Activated T-helper 17 cell treated with anti-CD3 and anti-CD28 coated beads, Interleukin-2, amount 50 U/mL, for 72 hours (primary cell): ENCODE measurements at regions not wholly inside any gene's neighbourhood (a gene's known extent, or its start where the extent isn't known, plus 50 kb on each side); places are given as distances from the start of the nearest gene placed in this dataset.

ENCODE experiments used
- ATAC-seq: fragments of 150-1000 bp; cut with Tn5 transposase; replicated peaks from 2 replicates; pipeline ENCODE4 v1.10.0; 2021; ENCODE audit warnings: mild to moderate bottlenecking, moderate library complexity
- H3K27ac Mint-ChIP-seq: one replicate; pipeline ENCODE4 v1.8.0; 2022; ENCODE audit warnings: mixed read lengths
- H3K27me3 Mint-ChIP-seq: one replicate; pipeline ENCODE4 v1.8.0; 2022; ENCODE audit warnings: mixed read lengths
- H3K36me3 Mint-ChIP-seq: one replicate; pipeline ENCODE4 v1.8.0; 2022; ENCODE audit warnings: low read depth, mild to moderate bottlenecking, mixed read lengths
- H3K4me1 Mint-ChIP-seq: one replicate; pipeline ENCODE4 v1.8.0; 2022; ENCODE audit warnings: mixed read lengths
- H3K4me3 Mint-ChIP-seq: one replicate; pipeline ENCODE4 v1.8.0; 2022; ENCODE audit warnings: mild to moderate bottlenecking, mixed read lengths
- H3K9me3 Mint-ChIP-seq: one replicate; pipeline ENCODE4 v1.8.0; 2022; ENCODE audit warnings: mixed read lengths

DNA sequence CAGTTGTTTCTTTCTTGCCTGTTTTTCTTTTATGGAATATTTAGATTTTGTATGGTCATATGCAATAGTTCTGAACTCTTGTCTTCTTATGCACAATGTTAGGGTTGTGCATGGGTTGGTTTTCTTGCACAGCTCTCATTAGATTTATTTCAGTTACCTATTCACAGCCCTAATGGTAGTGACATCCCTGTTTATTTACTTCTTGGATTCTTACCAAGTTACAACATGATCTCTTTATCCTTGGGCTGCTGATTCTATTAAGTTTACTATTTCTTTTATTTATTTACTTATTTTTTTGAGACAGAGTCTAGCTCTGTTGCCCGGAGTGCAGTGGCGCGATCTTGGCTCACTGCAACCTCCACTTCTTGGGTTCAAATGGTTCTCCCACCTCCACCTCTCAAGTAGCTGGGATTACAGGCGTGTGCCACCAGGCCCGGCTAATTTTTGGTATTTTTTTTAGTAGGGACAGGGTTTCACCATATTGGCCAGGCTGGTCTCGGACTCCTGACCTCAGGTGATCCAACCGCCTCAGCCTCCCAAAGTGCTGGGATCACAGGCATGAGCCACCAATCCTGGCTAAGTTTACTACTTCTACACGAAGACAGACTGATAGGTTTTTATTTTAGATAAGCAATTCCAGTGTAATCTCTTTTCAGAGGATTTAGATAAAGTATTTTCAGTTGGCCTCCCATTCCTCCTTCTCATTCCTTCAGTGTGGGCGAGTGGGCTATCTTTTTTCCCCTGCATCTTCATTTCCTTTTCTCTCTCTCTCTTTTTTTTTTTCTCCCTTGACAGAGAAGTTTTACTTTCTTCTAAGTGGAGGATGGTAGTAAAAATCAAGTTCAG is 395.1 kb upstream of the RGS6 start:
- Mint-ChIP-seq H3K4me3 (no peak overlapping the region), H3K9me3 (no peaks in the 10 kb centered on the region), H3K4me1 (peaks cover 15% of the 10 kb centered on the region), H3K27ac (peak overlapping the region; percentile 59), H3K36me3 (peaks cover 2% of the 10 kb centered on the region), H3K27me3 (no peaks in the 10 kb centered on the region)
- no peak for ATAC-seq

- Mint-ChIP-seq H3K9me3 (no peaks in the 10 kb centered on the region), H3K4me3 (no peak overlapping the region), H3K36me3 (no peaks in the 10 kb centered on the region), H3K27me3 (no peaks in the 10 kb centered on the region), H3K27ac (peak overlapping the region; percentile 59), H3K4me1 (peaks cover 22% of the 10 kb centered on the region)
- no peak for ATAC-seq
Observed at GRCh38 chr14:71538288-71538687, 393.9 kb upstream of the RGS6 start.

DNA sequence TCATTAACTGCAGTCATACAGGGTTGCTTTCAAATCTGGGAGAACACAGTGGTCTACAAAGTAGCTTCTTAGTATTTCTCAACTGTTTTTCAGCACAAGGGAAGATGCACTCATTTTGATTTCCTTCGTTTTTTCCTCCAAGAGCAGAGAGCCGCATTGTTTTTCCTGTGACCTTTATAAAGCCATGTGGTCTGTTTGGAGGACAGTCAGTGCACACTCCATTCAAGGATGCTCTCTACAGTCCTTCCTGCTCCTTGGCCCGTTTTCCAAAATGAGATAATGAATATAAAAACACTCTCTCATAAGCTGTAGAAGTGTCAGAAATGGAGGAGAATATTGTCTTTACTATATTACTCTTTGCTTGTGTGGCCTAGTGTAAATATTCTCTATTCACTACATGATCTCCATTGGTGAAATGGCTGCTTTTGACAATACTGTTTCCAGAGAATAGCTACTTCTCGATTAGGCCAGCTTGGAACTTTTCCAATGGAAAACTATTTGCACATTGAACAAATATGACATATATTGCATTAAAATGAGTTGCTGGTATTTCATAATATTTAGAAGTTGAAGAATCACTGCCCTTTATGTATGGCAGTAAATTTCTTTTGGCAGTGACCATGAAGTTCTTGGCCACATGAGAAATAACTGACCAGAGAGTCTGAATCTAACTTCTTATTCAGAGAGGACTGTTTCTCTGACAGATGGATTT is 393.1 kb upstream of the RGS6 start:
- Mint-ChIP-seq H3K27ac (no peak overlapping the region), H3K4me1 (peaks cover 22% of the 10 kb centered on the region), H3K4me3 (no peak overlapping the region), H3K9me3 (no peaks in the 10 kb centered on the region), H3K36me3 (no peaks in the 10 kb centered on the region), H3K27me3 (no peaks in the 10 kb centered on the region)
- ATAC-seq = no peak

DNA sequence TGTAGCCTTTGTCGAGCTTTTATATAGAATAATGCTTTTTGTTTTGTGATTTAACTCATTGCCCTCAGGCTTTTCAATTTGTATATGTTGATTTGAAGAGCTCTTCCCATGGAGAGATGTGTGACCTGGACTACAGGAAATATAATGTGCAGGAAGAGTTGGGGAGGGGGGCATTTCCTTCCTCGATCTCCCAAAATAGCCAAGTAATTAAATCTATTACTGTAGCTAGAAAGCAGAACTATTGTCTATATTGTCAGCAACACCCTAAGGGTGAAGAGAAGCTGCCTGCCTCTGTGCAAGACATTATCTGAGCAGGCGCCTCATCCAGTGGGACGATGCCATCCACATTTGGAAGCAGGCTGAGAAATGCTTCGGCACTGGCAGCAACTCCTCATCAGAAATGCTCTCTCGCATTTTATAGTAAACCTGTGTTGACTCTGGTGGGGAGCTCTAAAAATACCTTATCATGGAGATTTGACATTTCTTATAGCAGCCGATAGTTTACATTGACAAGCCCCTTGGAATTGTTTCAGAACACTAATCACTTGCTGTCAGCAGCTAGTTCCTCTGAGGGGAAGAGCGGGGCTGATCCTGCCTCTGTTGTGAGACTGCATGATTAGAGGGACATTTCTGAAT is 392.5 kb upstream of the RGS6 start:
- H3K36me3 Mint-ChIP-seq = no peaks in the 10 kb centered on the region
- H3K9me3 Mint-ChIP-seq = no peaks in the 10 kb centered on the region
- H3K4me3 Mint-ChIP-seq = no peak overlapping the region
- peaks cover 22% of the 10 kb centered on the region for H3K4me1 Mint-ChIP-seq
- no peaks in the 10 kb centered on the region for H3K27me3 Mint-ChIP-seq
- H3K27ac Mint-ChIP-seq = no peak overlapping the region
- ATAC-seq = no peak

DNA sequence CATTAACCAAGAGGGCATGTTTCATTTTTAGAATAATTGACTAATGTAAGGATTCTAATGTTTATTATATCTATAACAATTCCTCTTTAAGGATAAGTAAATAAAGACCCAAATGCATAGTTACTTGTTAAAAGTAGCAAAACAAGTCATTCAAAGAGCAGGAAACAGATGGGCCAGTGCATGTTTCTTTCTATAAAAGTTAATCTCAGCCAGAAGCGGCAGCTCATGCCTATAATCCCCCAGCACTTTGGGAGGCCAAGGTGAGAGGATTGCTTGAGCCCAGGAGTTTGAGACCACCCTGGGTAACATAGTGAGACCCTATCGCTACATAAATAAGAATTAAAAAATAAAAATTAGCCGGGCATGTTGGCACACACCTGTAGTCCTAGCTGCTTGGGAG is 391.0 kb upstream of the RGS6 start:
- Mint-ChIP-seq H3K36me3 (no peaks in the 10 kb centered on the region), H3K27ac (no peak overlapping the region), H3K4me1 (peaks cover 16% of the 10 kb centered on the region), H3K27me3 (no peaks in the 10 kb centered on the region), H3K9me3 (no peaks in the 10 kb centered on the region), H3K4me3 (no peak overlapping the region)
- no peak for ATAC-seq

GRCh38 chr14:71541973-71542690 is 390.1 kb upstream of the RGS6 start:
- Mint-ChIP-seq H3K27me3 (no peaks in the 10 kb centered on the region), H3K27ac (peak overlapping the region; percentile 75), H3K4me3 (no peak overlapping the region), H3K36me3 (no peaks in the 10 kb centered on the region), H3K4me1 (peaks cover 16% of the 10 kb centered on the region), H3K9me3 (no peaks in the 10 kb centered on the region)
- ATAC-seq = no peak

DNA sequence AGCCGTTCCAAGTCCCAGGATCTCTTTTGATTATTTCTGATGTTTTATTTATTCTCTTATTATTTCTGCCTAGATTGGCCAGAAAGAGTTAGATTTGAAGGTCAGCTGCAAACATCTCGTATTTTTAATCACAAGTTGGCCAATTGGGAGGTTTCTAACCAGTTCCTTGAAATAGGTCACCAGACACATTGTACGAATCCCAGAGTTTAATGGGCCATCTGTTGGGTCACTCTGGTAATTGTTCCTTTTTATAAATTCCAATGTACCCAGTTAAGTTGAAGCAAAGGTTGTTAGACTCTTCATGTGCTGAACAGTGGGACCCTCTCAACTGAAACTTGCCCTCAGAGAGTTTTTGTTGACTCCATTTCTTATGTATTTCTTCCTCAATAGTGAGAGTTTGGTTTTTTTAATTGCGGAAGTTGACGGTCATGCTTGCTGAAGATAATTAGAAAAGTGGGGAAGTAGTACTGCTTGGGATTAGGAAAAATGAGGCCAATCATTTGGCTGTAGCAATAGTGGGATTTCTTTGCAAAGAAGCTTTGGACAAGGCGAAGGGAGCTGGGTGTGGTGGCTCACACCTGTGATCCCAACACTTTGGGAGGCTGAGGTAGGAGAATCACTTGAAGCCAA is 382.7 kb upstream of the RGS6 start:
- no peak overlapping the region for H3K4me3 Mint-ChIP-seq

DNA sequence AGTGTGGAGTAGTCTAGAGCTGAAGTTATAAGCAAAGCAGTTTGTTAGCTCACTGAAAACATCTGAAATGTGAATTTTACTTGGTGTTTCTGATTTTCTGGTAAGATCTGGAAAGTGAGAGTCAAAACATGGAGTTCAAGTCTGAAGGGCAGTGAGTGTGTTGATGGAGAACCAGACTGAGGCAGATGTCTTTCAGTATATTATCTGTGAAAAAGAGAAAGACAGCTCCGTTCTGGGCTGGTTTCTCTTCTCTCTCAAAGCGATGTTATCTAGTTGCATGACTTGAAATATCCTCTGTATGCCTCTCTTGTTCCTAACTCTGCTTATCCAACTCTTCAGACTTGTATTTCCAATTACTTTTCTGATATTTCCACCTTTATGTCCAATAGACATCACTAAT is 381.9 kb upstream of the RGS6 start:
- H3K27ac Mint-ChIP-seq = no peak overlapping the region
- H3K36me3 Mint-ChIP-seq = no peaks in the 10 kb centered on the region
- no peak overlapping the region for H3K4me3 Mint-ChIP-seq
- no peak for ATAC-seq
- no peaks in the 10 kb centered on the region for H3K27me3 Mint-ChIP-seq
- peaks cover 23% of the 10 kb centered on the region for H3K4me1 Mint-ChIP-seq
- no peaks in the 10 kb centered on the region for H3K9me3 Mint-ChIP-seq

More for the DNA sequence above, 382.7 kb upstream of the RGS6 start:
- Mint-ChIP-seq H3K4me1 (peaks cover 16% of the 10 kb centered on the region), H3K27ac (no peak overlapping the region), H3K9me3 (no peaks in the 10 kb centered on the region), H3K36me3 (no peaks in the 10 kb centered on the region), H3K27me3 (no peaks in the 10 kb centered on the region)
- no peak for ATAC-seq

DNA sequence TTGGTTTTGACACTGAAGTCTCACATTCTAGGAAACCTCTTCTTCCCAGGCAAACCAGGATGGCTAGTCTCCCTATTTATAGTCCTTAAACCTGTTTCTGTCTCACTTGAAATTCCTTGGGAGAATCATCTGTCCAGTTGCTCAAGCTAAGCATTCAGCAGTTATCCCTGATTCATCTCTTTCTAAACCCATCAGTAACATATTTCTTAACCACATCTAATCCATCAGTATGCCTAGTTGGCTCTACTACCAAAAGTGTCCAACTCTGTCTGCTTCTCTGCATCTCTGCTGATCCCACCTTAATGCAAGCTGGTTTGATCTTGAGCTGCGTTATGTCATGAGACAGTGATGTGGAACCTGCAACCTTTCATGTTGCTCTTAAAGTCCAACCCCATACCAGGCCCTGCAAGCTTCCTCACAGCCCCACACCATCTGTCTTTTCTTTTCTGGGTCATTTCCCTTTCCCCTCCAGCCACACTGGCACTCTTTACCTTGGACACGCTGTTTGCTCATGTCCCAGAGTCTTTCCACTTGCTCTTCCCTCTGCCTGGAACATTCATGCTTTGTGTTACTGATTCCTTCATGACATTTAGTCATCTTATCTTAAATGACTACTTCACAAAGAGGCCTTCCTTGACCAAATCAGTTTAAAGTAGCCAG is 380.8 kb upstream of the RGS6 start:
- Mint-ChIP-seq H3K4me1 (peaks cover 32% of the 10 kb centered on the region), H3K27ac (peak overlapping the region; percentile 65), H3K27me3 (no peaks in the 10 kb centered on the region), H3K4me3 (no peak overlapping the region), H3K36me3 (no peaks in the 10 kb centered on the region), H3K9me3 (no peaks in the 10 kb centered on the region)
- no peak for ATAC-seq

- no peaks in the 10 kb centered on the region for H3K36me3 Mint-ChIP-seq
- peak overlapping the region; percentile 95 for H3K27ac Mint-ChIP-seq
Observed at GRCh38 chr14:71552809-71553208, 379.4 kb upstream of the RGS6 start.

GRCh38 chr14:71553779-71554178 is 378.4 kb upstream of the RGS6 start:
- H3K27ac Mint-ChIP-seq = peak overlapping the region; percentile 95

More at GRCh38 chr14:71552809-71553208, 379.4 kb upstream of the RGS6 start:
- peak overlapping the region; percentile 8 for H3K4me3 Mint-ChIP-seq
- no peaks in the 10 kb centered on the region for H3K9me3 Mint-ChIP-seq
- H3K27me3 Mint-ChIP-seq = no peaks in the 10 kb centered on the region
- peaks cover 42% of the 10 kb centered on the region for H3K4me1 Mint-ChIP-seq
- ATAC-seq = no peak

DNA sequence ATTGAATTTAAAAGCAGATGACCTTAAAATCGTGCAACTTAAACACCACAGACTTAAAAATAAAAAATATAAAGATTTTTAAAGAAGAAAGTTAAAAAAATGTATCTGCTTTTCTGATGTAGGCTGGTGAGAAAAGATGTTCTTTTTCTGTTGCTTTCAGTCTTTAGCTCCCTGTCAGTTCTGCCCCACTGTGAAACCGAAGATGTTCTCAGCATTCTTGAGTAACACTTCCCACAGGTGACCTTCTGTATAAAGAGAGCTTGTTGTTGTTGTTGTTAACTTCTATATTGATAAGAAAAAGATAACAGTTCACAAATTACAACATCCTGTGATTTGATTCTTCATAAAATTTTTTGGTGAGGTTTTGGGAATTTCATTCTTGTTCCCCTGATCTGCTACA is 377.9 kb upstream of the RGS6 start:
- Mint-ChIP-seq H3K36me3 (no peaks in the 10 kb centered on the region), H3K9me3 (no peaks in the 10 kb centered on the region), H3K4me3 (peak overlapping the region; percentile 54), H3K27ac (peak overlapping the region; percentile 95), H3K27me3 (no peaks in the 10 kb centered on the region), H3K4me1 (peaks cover 42% of the 10 kb centered on the region)
- ATAC-seq = peak; percentile 30

More at GRCh38 chr14:71553779-71554178, 378.4 kb upstream of the RGS6 start:
- H3K27me3 Mint-ChIP-seq = no peaks in the 10 kb centered on the region
- H3K36me3 Mint-ChIP-seq = no peaks in the 10 kb centered on the region
- peaks cover 42% of the 10 kb centered on the region for H3K4me1 Mint-ChIP-seq
- H3K4me3 Mint-ChIP-seq = peak overlapping the region; percentile 8
- no peaks in the 10 kb centered on the region for H3K9me3 Mint-ChIP-seq
- ATAC-seq = no peak

DNA sequence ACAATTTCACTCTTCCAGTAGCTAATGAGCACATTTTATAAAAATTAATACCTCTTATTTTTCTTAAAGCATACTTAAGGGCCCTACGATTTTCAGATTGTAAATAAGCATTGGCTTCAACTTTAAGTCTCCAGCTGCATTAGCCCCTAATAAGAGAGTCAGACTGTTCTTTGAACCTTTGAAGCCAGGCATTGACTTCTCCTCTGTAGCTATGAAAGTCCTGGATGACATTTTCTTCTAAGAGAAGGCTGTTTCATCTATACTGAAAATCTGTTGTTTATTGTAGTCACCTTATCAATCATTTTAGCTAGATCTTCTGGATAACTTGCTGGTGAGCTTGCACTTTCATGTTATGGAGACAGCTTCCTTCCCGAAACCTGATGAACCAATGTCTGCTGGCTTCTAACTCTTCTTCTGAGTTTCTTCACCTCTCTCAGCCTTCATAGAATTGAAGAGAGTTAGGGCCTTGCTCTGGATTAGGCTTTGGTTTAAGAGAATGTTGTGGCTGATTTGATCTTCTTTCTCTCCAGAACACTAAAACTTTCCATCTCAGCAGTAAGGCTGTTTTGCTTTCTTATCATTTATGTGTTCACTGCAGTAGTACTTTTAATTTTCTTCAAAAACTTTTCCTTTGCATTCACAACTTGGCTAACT is 377.1 kb upstream of the RGS6 start:
- ATAC-seq = peak; percentile 64
- H3K4me1 Mint-ChIP-seq = peaks cover 42% of the 10 kb centered on the region
- H3K4me3 Mint-ChIP-seq = peak overlapping the region; percentile 54
- H3K27me3 Mint-ChIP-seq = no peaks in the 10 kb centered on the region
- no peaks in the 10 kb centered on the region for H3K9me3 Mint-ChIP-seq
- peak overlapping the region; percentile 95 for H3K27ac Mint-ChIP-seq
- H3K36me3 Mint-ChIP-seq = no peaks in the 10 kb centered on the region
